Mesenchymal stem cell (in vitro differentiated cells and primary cell): ENCODE measurements at regions not wholly inside any gene's neighbourhood (a gene's known extent, or its start where the extent isn't known, plus 50 kb on each side); places are given as distances from the start of the nearest gene placed in this dataset.

Source experiments
- DNase-seq: peaks from one replicate; pipeline ENCODE4 v3.0.0-alpha.2; 2013
- H2AFZ ChIP-seq: one replicate; pipeline ENCODE4 v1.6.1; 2013; ENCODE audit warnings: low read depth, mild to moderate bottlenecking, control low read depth, inconsistent platforms, low read length, moderate library complexity
- H2AK5ac ChIP-seq: 2 replicates; pipeline ENCODE4 v1.6.1; 2013; ENCODE audit warnings: low read length, moderate library complexity, mild to moderate bottlenecking, inconsistent platforms; ENCODE audit not compliant: severe bottlenecking
- H2BK120ac ChIP-seq: one replicate; pipeline ENCODE4 v1.6.1; 2013; ENCODE audit warnings: low read depth, mild to moderate bottlenecking, inconsistent platforms, low read length, moderate library complexity
- H2BK12ac ChIP-seq, 2 experiments: one replicate each; pipeline ENCODE4 v1.6.1; 2013; ENCODE audit warnings: inconsistent platforms in 2 of 2, low read length in 2 of 2, mild to moderate bottlenecking in 2 of 2, moderate library complexity in 2 of 2, control low read depth in 1 of 2
- H2BK15ac ChIP-seq: one replicate; pipeline ENCODE4 v1.6.1; 2013; ENCODE audit warnings: mild to moderate bottlenecking, low read depth, inconsistent platforms; ENCODE audit not compliant: poor library complexity, severe bottlenecking
- H2BK5ac ChIP-seq: 2 replicates; pipeline ENCODE4 v1.6.1; 2013; ENCODE audit warnings: low read depth, mild to moderate bottlenecking, low read length, control low read depth, inconsistent platforms; ENCODE audit not compliant: poor library complexity, severe bottlenecking
- H3K14ac ChIP-seq, 2 experiments: one replicate each; pipeline ENCODE4 v1.6.1; 2013; ENCODE audit warnings: inconsistent platforms in 2 of 2, low read length in 2 of 2, control low read depth in 1 of 2, mild to moderate bottlenecking in 1 of 2, moderate library complexity in 1 of 2
- H3K18ac ChIP-seq, 2 experiments: one replicate each; pipeline ENCODE4 v1.6.1; 2013; ENCODE audit warnings: inconsistent platforms in 2 of 2, low read length in 2 of 2, control low read depth in 1 of 2, low read depth in 1 of 2, mild to moderate bottlenecking in 1 of 2
- H3K23ac ChIP-seq, 2 experiments: one replicate each; pipeline ENCODE4 v1.6.1; 2013; ENCODE audit warnings: inconsistent platforms in 2 of 2, low read length in 2 of 2, mild to moderate bottlenecking in 2 of 2, moderate library complexity in 2 of 2, control low read depth in 1 of 2
- H3K27ac ChIP-seq: 2 replicates; pipeline ENCODE4 v1.5.1; 2013; ENCODE audit warnings: mild to moderate bottlenecking, moderate library complexity, low read length, control low read depth, inconsistent platforms; ENCODE audit not compliant: poor library complexity, severe bottlenecking
- H3K27me3 ChIP-seq, 2 experiments: 2 replicates each; pipeline versions ENCODE4 v1.6.1 to v1.7.0; 2013; ENCODE audit warnings: low read length in 2 of 2, mild to moderate bottlenecking in 2 of 2, moderate library complexity in 2 of 2, control low read depth in 1 of 2, inconsistent platforms in 1 of 2; ENCODE audit not compliant: control insufficient read depth in 1 of 2, insufficient read depth in 1 of 2
- H3K36me3 ChIP-seq, 2 experiments: 2 replicates each; pipeline versions ENCODE4 v1.6.1 to v1.7.0; 2013; ENCODE audit warnings: low read length in 2 of 2, control low read depth in 1 of 2, inconsistent platforms in 1 of 2, low read depth in 1 of 2, mild to moderate bottlenecking in 1 of 2; ENCODE audit not compliant: insufficient read depth in 2 of 2, control insufficient read depth in 1 of 2
- H3K4ac ChIP-seq, 2 experiments: one replicate each; pipeline ENCODE4 v1.6.1; 2013; ENCODE audit warnings: inconsistent platforms in 2 of 2, low read length in 2 of 2, mild to moderate bottlenecking in 2 of 2, moderate library complexity in 2 of 2, control low read depth in 1 of 2, low read depth in 1 of 2
- H3K4me1 ChIP-seq: 2 replicates; pipeline ENCODE4 v1.6.1; 2013; ENCODE audit warnings: low read depth, low read length, control low read depth; ENCODE audit not compliant: control insufficient read depth, insufficient read depth
- H3K4me2 ChIP-seq: 2 replicates; pipeline ENCODE4 v1.6.1; 2013; ENCODE audit warnings: low read length, mild to moderate bottlenecking, inconsistent platforms; ENCODE audit not compliant: poor library complexity, severe bottlenecking
- H3K4me3 ChIP-seq, 2 experiments: 2 replicates each; pipeline versions ENCODE4 v1.5.1 to v1.7.0; 2013; ENCODE audit warnings: low read length in 2 of 2, mild to moderate bottlenecking in 2 of 2, control low read depth in 1 of 2, low read depth in 1 of 2; ENCODE audit not compliant: insufficient read depth in 1 of 2
- H3K79me1 ChIP-seq: replicated peaks from 2 replicates; pipeline ENCODE4 v1.6.1; 2013; ENCODE audit warnings: mild to moderate bottlenecking, control low read depth, low read length, inconsistent platforms; ENCODE audit not compliant: poor library complexity, severe bottlenecking
- H3K9ac ChIP-seq: 2 replicates; pipeline ENCODE4 v1.7.0; 2013; ENCODE audit warnings: mild to moderate bottlenecking, low read length, moderate library complexity
- H3K9me3 ChIP-seq: 2 replicates; pipeline ENCODE4 v1.7.0; 2013; ENCODE audit warnings: mild to moderate bottlenecking, low read length; ENCODE audit not compliant: control insufficient read depth
- H4K8ac ChIP-seq: one replicate; pipeline ENCODE4 v1.6.1; 2013; ENCODE audit warnings: inconsistent platforms, mild to moderate bottlenecking, low read length, moderate library complexity
- H4K91ac ChIP-seq: one replicate; pipeline ENCODE4 v1.6.1; 2013; ENCODE audit warnings: mild to moderate bottlenecking, low read length, inconsistent platforms
- WGBS: methylation state at CpG from one replicate; pipeline ENCODE4 v1.1.7; 2013; ENCODE audit warnings: mixed read lengths; 5-methylcytosine and 5-hydroxymethylcytosine counted together

DNA sequence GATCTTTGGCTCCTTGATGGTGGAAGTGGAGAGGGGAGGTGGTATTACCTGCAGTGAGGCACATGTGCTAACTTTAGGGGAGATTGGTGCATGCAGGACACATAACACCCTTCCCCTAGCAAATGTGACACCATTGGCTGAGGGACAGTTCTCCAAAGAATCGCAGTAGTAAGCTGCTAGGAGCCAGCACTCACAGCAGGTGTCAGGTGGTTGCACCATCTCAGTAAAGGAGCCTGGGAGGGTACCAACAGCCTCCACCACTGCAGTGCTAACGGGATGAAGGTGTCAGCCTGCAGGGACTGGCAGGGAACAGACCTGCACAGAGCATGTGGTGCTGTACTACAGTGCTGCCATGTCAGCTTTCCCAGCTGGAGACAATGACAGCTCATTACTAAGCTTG, 127.3 kb upstream of the PIEZO2 start:
- H3K18ac ChIP-seq, result no peak overlapping the region
- H2BK5ac ChIP-seq, result no peak overlapping the region
- H3K79me1 ChIP-seq, result no peaks in the 10 kb centered on the region
- H3K9me3 ChIP-seq, result no peaks in the 10 kb centered on the region
- no peak overlapping the region for H2BK120ac ChIP-seq
- no peak overlapping the region for H2BK12ac ChIP-seq
- H3K36me3 ChIP-seq, result no peaks in the 10 kb centered on the region
- no peak overlapping the region for H3K4me3 ChIP-seq
- H3K23ac ChIP-seq, result no peak overlapping the region
- DNase-seq, result no peak
- H3K4ac ChIP-seq, result no peak overlapping the region
- H3K14ac ChIP-seq, result no peak overlapping the region
- peaks cover 0 to 16% of the 10 kb centered on the region in 2 experiments for H3K27me3 ChIP-seq
- no peak overlapping the region for H2AK5ac ChIP-seq
- H3K4me2 ChIP-seq, result no peak overlapping the region
- H4K91ac ChIP-seq, result no peak overlapping the region
- no peak overlapping the region for H3K27ac ChIP-seq
- no peaks in the 10 kb centered on the region for H3K4me1 ChIP-seq
- H2BK15ac ChIP-seq, result no peak overlapping the region
- 52% methylated on average over 2 of the region's 2 CpGs for WGBS
- H4K8ac ChIP-seq, result no peak overlapping the region
- H3K9ac ChIP-seq, result no peak overlapping the region
- H2AFZ ChIP-seq, result no peak overlapping the region

DNA sequence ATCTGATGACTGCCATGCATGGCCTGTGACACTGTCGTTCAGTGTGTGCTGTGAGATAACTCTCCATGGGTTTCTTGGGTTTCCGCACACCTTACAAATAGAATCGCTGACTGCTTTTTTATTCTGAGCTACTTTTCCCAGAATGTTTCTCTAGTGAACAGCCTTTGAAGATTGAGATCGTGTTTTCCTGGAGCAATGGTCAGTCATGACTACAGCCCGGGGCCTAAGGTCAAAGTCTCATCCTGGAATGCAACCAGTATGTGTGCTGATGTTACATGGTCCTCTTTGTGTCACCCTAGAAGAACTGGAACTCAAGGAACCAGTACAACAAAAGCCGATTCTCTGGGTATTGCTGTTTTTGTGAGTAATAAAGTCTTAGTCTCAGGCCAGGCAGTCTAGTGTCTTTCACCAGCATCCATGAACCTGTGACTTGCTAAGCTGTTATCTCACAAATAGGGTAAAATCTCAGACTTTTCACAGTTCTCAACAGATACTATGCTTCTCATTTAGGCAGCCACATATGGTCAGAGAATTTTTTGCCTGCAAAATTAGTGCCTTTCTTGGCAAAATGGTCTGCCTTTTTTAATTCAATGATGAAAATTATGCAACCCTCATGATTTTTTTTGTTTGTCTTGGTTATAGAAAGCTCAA, 124.9 kb upstream of the PIEZO2 start:
- Histone ChIP-seq H3K36me3 (no peaks in the 10 kb centered on the region), H4K8ac (no peak overlapping the region), H2BK120ac (no peak overlapping the region), H2BK5ac (no peak overlapping the region), H3K4me3 (no peak overlapping the region), H3K23ac (no peak overlapping the region), H3K4me2 (no peak overlapping the region), H4K91ac (no peak overlapping the region), H2BK15ac (no peak overlapping the region), H3K9me3 (no peaks in the 10 kb centered on the region), H2BK12ac (no peak overlapping the region), H3K18ac (no peak overlapping the region), H3K14ac (no peak overlapping the region), H3K4me1 (no peaks in the 10 kb centered on the region), H3K9ac (no peak overlapping the region), H2AK5ac (no peak overlapping the region), H3K27ac (no peak overlapping the region), H2AFZ (no peak overlapping the region), H3K27me3 (peaks cover 0 to 5% of the 10 kb centered on the region in 2 experiments), H3K79me1 (no peaks in the 10 kb centered on the region), H3K4ac (no peak overlapping the region)
- WGBS, result 96% methylated on average over 6 of the region's 6 CpGs
- no peak for DNase-seq

DNA sequence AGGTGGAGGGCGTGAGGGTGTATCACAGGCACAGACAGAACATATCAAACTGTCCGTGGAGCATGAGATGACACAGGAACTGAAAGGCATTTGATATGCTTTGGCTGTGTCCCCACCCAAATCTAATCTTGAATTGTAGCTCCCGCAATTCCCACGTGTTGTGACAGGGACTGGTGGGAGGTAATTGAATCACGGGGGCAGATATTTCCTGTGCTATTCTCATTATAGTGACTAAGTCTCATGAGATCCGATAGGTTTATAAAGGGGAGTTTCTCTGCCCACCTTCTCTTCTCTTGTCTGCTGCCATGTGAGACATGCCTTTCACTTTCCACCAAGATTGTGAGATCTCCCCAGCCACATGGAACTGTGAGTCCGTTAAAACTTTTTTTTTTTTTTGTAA, 123.1 kb upstream of the PIEZO2 start:
- Histone ChIP-seq H4K8ac (no peak overlapping the region), H3K18ac (no peak overlapping the region), H3K9ac (no peak overlapping the region), H3K14ac (no peak overlapping the region), H3K4ac (no peak overlapping the region), H3K4me1 (peaks cover 1% of the 10 kb centered on the region), H3K4me3 (no peak overlapping the region), H3K4me2 (no peak overlapping the region), H4K91ac (no peak overlapping the region), H2BK120ac (no peak overlapping the region), H3K36me3 (no peaks in the 10 kb centered on the region), H2BK15ac (no peak overlapping the region), H3K27ac (no peak overlapping the region), H2AFZ (no peak overlapping the region), H3K79me1 (no peaks in the 10 kb centered on the region), H3K27me3 (no peaks in the 10 kb centered on the region), H2BK12ac (no peak overlapping the region), H2AK5ac (no peak overlapping the region), H3K9me3 (no peaks in the 10 kb centered on the region), H2BK5ac (no peak overlapping the region), H3K23ac (no peak overlapping the region)
- WGBS, result 91% methylated on average over 6 of the region's 7 CpGs
- DNase-seq, result no peak

DNA sequence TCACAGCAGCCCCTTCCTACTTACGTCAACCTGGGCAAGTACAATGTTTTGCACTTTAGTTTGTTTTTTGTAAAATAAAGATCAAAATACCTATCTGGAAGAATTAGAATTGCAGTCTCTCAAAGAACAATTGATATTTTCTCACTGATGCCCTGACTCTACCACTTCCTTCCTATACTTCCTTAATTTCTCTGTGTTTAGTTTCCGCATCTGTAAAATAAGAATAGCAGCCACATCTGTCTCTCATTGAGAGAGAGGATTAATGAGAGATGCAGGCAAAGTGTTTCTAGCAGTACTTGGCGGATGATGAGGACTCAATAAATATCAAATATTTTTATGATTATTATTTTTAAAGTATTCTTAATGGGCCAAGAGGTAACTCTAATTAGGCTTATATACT, 122.6 kb upstream of the PIEZO2 start:
- Histone ChIP-seq H2BK120ac (no peak overlapping the region), H3K27ac (no peak overlapping the region), H3K36me3 (no peaks in the 10 kb centered on the region), H4K8ac (no peak overlapping the region), H3K14ac (no peak overlapping the region), H3K27me3 (no peaks in the 10 kb centered on the region), H4K91ac (no peak overlapping the region), H2BK5ac (no peak overlapping the region), H3K9ac (no peak overlapping the region), H3K9me3 (no peaks in the 10 kb centered on the region), H3K18ac (no peak overlapping the region), H3K79me1 (no peaks in the 10 kb centered on the region), H3K23ac (no peak overlapping the region), H3K4me2 (no peak overlapping the region), H2BK15ac (no peak overlapping the region), H3K4me3 (no peak overlapping the region), H3K4ac (no peak overlapping the region), H2AFZ (no peak overlapping the region), H3K4me1 (peaks cover 1% of the 10 kb centered on the region), H2BK12ac (no peak overlapping the region), H2AK5ac (no peak overlapping the region)
- DNase-seq, result no peak
- 100% methylated on average over 1 of the region's 3 CpGs for WGBS
